Caki2 (cell line): ENCODE measurements at regions not wholly inside any gene's neighbourhood (a gene's known extent, or its start where the extent isn't known, plus 50 kb on each side); places are given as distances from the start of the nearest gene placed in this dataset.
A peak's percentile ranks its signal among the peaks of the same experiment; 100 is the strongest.
"Not testable (repeated sequence)": the region's sequence is repeated elsewhere in the genome, so short reads cannot be mapped to it uniquely, and the experiment has no call there.

Experiments
- DNase-seq: peaks from one replicate; pipeline ENCODE4 v3.0.0-alpha.2; 2015; ENCODE audit warnings: low read depth
- in situ Hi-C: cut with HindIII; loops from 2 replicates; pipeline ENCODE4 v1.10.0; 2016; ENCODE audit warnings: low sequenced_read_pairs, low pct_unique_long_range_greater_than_20kb, mixed read lengths

DNA sequence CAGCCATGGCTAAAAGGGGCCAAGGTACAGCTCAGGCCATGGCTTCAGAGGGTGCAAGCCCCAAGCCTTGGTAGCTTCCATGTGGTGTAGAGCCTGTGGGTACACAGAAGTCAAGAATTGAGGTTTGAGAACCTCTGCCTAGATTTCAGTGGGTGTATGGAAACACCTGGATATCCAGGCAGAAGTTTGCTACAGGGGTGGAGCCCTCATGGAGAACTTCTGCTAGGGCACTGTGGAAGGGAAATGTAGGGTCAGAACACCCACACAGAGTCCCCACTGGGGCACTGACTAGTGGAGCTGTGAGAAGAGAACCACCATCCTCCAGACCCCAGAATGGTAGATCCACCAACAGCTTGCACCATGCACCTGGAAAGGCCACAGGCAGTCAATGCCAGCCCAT, 177.4 kb upstream of the HTR1E start:
- in situ Hi-C loops, DNase-seq: not testable (repeated sequence)

DNA sequence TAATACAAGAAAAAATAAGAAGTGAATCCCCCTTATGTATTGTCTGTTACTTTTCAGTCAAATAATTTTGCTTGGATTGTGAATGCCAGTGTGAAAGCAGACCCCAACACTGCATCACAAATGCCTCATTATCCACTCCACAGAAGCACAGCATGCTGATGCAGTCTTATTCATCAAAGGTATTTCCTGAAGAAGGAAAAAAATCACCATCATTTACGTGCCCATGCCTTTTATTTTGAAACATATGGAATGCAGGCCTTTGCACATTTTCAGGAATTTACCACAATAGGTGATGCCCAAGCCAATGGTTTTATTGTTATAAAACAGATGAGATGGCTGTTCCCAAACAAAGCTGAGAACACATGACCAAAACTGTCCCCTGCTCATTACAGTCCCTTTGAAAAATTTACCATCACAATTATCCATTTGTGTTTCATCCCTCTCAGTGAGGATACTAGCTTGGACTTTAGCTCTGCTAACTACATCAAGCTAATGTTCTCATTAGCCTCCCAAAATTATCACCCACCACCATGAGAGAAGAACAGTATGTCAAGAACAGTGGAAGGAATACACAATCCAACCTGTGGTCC, 180.6 kb upstream of the HTR1E start:
- no peak for DNase-seq
- in situ Hi-C loops = no loop called here

DNA sequence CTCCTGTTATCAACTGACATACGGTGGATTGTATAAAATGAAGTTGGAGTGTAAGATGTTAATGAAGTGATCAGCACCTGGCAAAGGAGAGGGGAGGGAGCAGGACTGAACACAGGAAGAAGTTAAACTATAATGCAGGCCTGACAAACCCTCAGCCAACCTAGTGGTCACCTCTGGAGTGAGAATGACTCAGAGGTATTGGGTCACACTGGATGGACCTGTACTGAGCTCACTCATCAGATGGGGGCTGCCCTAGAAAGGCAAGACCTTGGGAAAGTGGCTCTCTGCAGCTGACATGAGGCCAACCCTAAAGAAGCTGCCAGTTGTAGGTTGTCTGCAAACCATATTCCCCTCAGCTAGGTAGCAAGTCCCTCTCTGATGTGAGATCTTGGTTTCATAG, 193.3 kb upstream of the HTR1E start:
- in situ Hi-C loops = no loop called here
- no peak for DNase-seq

DNA sequence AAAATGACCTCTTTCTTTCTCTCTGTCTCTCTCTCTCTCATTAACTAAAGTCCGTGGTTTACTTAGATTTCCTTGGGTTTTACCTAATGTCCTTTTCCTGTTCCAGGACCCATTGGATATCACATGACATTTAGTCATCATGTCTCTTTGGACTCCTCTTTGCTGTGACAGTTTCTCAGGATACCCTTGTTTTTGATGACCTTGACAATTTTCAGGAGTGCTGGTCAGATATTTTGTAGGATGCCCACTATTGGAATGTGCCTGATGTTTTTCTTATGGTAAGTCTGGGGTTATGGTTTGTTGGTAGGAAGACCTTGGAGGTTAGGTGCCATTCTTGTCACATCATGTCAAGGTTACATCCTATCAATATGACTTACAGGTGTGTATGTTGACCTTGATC, 199.2 kb upstream of the HTR1E start:
- in situ Hi-C loops = no loop called here

DNA sequence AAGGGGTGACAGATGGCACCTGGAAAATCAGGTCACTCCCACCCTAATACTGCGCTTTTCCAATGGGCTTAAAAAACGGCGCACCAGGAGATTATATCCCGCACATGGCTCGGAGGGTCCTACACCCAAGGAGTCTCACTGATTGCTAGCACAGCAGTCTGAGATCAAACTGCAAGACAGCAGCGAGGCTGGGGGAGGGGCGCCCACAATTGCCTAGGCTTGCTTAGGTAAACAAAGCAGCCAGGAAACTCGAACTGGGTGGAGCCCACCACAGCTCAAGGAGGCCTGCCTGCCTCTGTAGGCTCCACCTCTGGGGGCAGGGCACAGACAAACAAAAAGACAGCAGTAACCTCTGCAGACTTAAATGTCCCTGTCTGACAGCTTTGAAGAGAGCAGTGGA, 205.7 kb upstream of the HTR1E start:
- in situ Hi-C loops = not testable (repeated sequence)

More for the DNA sequence above, 199.2 kb upstream of the HTR1E start:
- no peak for DNase-seq

DNA sequence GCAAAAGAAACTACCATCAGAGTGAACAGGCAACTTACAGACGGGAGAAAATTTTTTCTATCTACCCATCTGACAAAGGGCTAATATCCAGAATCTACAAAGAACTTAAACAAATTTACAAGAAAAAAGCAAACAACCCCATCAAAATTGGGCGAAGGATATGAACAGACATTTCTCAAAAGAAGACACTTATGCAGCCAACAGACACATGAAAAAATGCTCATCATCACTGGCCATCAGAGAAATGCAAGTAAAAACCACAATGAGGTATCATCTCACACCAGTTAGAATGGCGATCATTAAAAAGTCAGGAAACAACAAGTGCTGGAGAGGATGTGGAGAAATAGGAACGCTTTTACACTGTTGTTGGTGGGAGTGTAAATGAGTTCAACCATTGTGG, 206.6 kb upstream of the HTR1E start:
- in situ Hi-C loops, DNase-seq: not testable (repeated sequence)

More for the DNA sequence above, 205.7 kb upstream of the HTR1E start:
- DNase-seq = not testable (repeated sequence)

DNA sequence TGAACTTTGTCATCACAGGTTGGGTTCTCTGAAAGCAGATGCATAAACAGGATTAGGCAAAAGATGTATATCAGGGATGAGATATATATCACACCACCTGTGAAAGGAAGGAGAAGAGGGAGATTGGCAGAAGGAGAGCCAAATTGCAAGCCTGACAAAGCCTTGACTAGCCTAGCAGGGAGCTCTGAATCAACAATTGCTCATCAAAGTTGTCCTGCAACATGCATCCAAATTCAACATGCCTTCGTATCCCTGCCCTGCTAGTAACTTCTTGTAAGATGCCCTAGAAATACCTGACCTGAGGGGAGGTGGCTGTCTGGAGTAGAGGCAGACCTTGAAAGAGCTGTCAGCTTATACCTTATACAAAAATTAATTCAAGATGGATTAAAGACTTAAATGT, 207.1 kb upstream of the HTR1E start:
- in situ Hi-C loops = no loop called here
- no peak for DNase-seq

DNA sequence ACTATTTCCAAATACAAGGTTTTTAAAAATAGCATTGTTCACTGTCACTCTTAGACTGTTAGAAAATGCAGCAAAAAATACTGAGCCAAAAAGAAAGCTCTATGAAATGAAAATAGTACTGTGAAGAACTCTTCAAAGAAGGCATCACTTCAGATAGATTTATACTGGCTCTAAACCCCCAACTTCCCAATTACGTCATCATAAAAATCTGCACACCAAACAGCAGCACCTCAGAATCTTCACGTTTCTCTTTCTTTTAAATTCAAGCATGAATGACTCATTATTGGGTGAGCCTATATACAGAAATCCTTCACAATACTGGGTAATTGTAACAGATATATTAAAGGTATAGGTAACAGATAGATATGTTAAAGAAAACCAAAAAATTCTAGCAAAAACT, 208.4 kb upstream of the HTR1E start:
- in situ Hi-C loops = no loop called here
- no peak for DNase-seq

DNA sequence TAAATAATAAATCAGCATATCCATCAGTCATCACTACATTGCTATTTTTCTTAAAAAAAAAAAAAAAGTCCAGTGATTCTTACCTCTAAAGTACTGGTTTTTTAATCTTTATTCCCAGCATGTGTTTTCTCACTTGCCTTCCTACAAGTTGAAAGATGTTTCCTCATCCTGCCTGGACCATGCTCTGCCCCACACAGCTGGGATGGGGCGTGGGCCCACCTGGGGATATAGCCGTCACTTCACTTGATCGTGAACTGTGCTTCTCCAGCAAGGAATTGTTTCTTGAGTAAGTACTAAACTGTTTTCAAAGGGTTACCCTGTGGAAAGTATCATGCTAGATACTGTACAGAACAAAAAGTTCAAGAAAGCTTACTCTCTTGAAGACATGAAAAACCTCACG, 212.6 kb upstream of the HTR1E start:
- in situ Hi-C loops = no loop called here
- no peak for DNase-seq

DNA sequence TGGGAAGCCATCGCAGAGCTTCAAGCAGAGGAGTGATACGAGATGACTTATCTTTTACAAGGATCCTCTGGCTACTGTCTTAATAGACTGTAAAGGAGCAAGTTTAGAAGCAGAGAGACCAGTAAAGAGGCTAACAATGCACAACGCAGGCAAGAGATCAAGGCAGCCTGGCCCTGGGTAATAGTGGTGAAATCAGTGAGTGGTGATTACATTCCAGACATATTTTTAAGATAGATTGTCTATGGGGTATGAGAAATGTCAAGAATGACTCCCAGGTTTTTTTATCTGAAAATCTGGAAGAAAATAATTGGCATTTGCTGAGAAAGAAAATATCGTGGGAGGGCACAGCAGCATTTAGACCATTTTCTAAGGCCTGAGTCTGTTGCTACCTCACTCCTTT, 213.6 kb upstream of the HTR1E start:
- DNase-seq = no peak
- in situ Hi-C loops = no loop called here

DNA sequence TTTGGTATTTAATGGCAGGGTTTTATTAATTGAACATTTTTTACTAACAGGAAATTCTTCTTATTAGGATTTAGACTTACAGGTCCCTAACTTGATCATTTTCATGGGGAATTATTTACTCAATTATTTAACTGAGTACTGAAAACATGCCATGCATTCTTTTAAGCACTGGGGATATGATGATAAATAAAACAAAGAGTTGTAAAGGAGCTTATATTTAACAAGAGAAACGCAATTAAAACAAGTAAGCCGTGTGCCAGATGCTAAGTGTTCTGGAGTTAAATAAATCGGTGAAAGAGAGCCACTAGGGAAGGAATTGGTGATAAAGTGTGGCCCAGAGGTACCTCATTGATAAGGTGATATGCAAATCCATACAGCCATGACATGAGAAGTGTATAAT, 214.2 kb upstream of the HTR1E start:
- DNase-seq = no peak
- in situ Hi-C loops = no loop called here

DNA sequence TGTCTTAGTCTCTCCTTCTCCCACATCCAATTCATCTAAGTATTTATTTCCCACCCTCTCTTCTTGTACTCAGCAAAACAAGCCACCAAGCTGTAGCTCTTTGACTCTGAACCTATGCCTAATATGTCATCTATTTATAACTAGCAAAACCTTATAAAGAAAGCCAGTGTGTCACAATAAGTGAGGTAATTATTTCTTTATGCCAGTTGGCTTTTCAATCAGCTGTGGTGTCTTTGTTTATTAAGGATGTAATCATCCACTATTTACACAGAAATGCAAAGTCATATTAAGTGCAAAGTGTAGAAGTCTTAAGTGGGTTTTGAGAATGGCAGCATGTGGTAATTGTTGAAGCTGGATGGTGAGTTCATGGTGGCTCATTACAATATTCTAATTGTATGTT, 215.2 kb upstream of the HTR1E start:
- no peak for DNase-seq
- in situ Hi-C loops = no loop called here

DNA sequence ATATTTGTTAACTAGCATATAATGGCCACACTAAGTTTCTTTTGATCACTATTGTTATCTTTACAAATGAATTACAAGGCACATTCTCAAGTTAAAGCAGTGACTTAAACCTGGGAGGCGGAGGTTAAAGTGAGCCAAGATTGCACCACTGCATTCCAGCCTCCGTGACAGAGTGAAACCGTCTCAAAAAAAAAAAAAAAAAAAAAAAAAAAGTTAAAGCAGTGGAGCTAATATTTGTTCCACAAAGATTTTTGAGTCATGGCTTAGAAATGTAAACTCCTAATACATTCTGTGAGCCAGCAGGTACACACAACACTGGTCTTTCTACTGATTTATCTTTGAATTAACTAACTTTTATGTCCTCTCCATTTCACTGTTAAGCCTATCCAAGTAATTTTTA, 221.7 kb upstream of the HTR1E start:
- in situ Hi-C loops = no loop called here
- peak; percentile 3 for DNase-seq

DNA sequence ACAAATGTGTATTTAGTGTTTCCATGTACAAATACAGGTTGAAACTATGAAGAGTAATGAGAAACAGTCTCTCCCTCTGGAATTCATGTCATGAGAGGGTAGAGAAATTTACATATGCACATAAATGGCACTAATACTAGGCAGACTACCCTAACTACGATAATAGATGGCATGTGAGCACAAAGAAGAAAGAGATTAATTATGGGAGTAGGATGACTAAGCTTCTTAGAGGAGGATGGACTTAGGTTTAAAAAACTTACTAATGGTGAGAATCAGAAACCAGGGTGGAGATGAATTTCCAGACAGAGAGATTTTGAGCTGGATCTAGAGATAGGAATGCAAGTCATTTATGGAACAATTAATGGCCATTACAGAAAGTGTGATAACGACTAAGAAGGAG, 225.3 kb upstream of the HTR1E start:
- in situ Hi-C loops = no loop called here
- DNase-seq = no peak

DNA sequence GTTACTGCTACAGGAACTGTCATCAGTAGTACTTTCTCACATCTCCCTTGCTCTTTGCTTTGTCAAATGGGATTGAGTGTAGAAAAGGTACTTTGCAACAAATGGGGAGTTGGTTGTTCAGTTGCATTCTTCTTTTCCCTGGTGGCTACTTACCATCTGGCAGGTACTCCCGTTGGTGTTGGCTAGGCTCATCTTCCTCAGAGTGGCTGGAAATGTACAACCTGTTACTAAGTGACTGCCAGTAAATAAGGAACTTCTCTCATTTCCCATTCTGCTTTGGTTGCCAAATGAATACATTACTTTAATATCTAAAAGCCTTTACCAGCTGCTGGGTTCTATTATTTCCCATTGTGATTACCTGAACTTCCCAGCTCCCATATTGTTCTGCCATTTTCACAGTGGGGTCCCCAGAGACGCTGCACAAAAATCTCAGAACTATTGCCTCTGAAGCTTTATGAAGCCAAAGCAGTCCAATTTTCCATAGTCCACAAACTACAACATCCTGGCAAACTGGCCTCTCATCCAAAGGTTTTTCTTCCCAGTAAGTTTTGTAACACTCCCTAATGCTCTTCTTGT, 229.7 kb upstream of the HTR1E start:
- in situ Hi-C loops = no loop called here
- DNase-seq = no peak

DNA sequence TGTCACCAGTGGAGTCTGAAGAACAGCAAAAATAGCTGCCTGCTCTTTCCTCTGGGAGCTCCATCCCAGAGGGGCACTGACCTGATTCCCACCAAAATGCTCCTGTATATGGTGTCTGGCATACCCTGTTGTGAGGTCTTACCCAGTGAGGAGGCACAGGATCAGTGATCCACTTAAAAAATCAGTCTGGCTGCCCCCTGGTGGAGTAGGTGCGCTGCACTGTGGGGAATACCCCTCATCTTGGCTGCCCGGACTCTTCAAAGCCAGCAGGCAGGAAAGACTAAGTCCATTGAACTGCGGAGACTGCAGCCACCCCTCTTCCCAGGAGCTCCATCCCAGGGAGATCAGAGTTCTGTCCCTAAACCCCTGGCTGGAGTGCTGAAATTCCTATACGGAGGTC, 230.9 kb upstream of the HTR1E start:
- DNase-seq = no peak
- in situ Hi-C loops = no loop called here

DNA sequence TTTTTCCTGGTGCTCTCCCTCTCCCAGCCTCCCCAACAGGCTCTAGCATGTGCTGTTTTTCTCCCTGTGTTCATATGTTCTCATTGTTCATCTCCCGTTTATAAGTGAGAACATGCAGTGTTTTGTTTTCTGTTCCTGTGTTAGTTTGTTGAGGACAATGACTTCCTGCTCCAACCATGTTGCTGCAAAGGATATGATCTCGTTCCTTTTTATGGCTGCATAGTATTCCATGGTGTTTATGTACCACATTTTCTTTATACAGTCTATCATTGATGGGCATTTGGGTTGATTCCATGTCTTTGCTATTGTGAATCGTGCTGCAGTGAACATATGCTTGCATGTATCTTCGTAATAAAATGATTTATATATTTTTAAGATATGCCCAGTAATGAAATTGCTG, 236.1 kb upstream of the HTR1E start:
- DNase-seq, in situ Hi-C loops: not testable (repeated sequence)

DNA sequence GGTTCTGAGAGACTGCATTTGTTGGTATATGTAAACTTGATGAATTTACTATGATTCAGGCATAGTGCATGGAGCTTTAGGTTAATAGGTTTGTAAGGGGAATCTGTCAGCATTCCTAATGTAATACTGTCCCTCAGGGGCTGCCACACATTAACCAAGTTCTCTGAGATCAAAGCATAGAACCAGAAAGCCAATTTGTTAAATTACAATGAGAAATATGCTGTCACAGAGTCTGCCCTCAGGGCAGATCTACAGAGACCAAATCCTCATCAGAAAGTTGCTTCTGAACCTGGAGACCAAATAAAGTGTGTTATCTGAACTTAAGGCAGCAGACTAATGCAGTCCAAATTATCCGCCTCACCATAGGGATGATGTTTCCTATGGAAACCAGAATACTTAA, 250.8 kb upstream of the HTR1E start:
- DNase-seq = no peak
- in situ Hi-C loops = no loop called here

DNA sequence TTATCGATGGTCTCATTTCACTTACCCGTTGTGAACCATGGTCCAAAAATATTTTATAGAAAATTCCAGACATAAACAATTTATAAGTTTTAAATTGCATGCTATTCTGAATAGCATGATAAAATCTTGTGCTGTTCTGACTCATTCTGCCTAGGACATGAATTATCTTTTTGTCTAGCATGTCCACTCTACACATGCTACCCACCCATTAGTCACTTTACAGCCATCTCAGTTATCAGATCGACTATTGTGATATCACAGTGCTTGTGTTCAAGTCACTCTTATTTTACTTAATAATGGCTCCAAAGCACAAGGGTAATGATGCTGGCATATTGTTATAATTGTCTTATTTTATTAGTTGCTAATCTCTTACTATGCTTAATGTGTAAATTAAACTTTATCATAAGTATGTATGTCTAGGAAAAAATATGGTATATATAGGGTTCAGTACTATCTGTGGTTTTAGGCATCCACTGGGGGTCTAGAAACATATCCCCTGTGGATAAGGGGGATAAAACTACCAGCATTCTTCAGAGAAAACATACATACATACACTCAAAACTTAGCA, 252.0 kb upstream of the HTR1E start:
- in situ Hi-C loops = no loop called here
- DNase-seq = no peak
